ENCODE measurements at regions not wholly inside any gene's neighbourhood (a gene's known extent, or its start where the extent isn't known, plus 50 kb on each side); places are given as distances from the start of the nearest gene placed in this dataset.

DNA sequence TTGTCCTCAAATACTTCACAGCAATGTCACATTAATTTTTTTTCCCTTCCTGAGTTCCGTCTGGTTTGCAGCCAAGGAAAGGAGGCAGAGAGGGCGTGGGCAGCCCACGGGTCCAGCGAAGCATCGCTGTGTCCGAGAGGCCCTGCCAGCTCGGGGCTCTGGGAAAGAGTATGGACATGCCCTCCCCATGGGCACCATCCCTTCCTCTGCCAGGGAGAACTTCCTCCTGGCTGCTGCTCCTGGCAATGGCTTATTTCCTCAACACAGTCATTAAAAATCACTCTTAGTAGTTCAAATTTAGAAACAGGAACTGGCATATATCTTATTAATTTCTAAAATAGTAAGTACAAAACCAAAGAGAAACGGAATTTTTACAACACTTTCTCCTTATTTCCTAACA is 115.4 kb downstream of the RIPK4 start:
- no peak for DNase-seq

DNA sequence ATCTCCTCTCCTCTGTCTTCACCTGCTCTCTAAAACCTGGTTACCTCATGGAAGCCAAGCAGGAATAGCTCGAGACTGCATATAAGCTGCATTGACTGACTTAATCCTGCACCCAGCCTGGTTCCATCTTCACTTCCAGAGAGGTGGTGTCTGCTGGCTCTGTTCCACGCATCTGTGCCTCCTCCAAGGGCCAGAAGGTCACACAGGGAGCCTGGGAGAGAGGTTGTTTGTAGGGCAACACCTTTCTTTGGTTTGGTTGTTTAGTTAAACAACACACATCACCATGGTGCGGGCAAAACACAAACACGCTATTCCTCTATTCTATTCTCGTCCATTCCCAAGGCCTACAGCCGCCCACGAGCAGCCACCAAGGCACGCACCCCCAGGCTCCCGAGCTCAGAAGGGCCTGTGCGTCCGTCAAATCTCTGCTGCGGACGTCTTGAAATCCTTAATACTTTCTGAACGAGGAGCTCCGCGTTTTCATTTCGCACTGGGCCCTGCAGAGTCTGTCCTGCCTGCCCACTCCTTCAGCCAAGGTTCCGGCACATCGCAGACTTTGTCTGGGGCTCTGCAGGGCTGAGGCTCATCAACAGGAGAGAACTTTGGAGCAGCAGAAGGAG is 116.2 kb downstream of the RIPK4 start:
- no peak for DNase-seq

DNA sequence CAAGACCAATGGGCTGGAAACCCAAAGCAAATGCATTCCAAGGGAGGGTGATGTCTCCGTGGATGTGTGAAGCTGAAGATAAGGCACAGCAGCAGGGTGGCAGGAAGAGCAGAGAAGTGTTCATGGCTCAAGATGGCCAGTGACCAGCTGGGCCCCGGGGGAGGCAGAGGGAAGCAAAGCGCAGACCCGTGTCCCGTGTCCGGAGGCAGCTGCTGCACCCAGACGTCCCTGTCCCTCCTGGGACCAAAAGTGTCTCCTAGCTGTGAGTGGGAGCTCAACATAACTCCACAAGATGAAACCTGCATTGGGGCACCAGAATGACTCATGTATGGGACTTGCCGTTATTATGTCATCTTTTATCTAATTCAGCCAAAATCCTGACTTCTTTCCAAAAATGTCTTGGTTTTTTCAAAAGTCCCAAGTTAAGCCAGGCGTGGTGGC is 118.2 kb downstream of the RIPK4 start:
- peak; percentile 54 for DNase-seq

- no peak for DNase-seq
Observed at GRCh38 chr21:41647806-41648561, 118.9 kb downstream of the RIPK4 start.

GRCh38 chr21:41643246-41643966 is 123.4 kb downstream of the RIPK4 start:
- DNase-seq = peak; percentile 69

GRCh38 chr21:41641821-41642701 is 124.8 kb downstream of the RIPK4 start:
- DNase-seq = peak; percentile 95

GRCh38 chr21:41641510-41641815 is 125.4 kb downstream of the RIPK4 start:
- no peak for DNase-seq

DNA sequence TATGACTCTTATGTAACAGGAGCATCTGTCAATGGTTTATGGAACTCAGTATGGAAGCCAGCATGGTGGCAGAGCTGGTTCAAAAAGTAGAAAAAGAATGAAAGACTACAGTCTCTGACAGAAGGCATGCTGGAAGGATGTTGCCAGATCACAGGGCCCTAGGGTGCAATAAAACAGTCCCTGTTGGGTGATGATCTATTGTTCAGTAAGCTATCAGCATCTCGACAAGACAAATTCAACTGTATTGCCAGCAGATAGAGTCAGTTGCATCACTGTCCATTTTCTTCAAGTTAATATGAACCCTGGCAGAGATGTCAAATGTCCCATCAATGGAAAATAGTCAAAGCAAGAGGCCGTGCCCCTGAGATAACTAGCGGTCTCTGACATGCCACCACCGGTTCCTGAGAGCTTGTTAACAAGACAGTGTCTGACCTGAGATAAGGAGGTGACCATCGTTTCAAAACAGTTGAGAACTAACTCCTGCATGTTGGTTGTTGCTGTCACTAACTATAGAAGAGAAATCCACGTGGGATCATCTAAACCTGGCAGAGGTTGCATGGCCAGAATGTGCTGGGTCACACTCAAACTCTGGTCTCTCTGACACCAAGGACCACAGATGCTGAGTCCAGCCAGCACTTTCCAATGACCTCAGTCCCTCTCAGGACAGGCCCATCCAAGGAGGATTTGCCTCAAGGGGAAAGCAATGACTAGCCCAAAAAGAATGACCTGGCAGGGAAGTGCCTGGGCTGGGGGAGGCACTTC is 125.9 kb downstream of the RIPK4 start:
- peak; percentile 62 for DNase-seq

GRCh38 chr21:41639766-41640165 is 127.1 kb downstream of the RIPK4 start:
- no peak for DNase-seq

DNA sequence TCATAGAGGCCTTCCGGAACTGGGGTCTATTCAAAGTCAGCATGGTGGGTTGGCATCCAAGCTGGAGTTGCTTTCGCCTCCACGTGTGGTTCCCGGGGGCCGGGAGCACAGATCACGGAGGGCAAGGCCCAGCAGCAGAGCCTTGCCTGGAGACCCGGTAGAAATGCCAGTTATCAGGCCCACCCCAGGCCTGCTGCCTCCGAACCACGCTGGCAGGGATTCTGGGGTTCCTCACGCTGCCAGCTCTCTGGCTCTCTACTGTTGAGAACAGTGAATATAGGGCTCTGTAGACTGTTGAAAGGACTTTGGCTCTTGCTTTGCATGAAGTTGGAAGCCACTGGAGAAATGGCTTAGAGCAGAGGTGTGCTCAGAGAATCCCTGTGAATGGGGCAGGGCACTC is 127.5 kb downstream of the RIPK4 start:
- no peak for DNase-seq

- no peak for DNase-seq
Observed at GRCh38 chr21:41638201-41638790, 128.6 kb downstream of the RIPK4 start.

- no peak for DNase-seq
Observed at GRCh38 chr21:41636636-41637630, 129.0 kb upstream of the TMPRSS2 start.

- DNase-seq = no peak
Observed at GRCh38 chr21:41635874-41636273, 127.9 kb upstream of the TMPRSS2 start.

DNA sequence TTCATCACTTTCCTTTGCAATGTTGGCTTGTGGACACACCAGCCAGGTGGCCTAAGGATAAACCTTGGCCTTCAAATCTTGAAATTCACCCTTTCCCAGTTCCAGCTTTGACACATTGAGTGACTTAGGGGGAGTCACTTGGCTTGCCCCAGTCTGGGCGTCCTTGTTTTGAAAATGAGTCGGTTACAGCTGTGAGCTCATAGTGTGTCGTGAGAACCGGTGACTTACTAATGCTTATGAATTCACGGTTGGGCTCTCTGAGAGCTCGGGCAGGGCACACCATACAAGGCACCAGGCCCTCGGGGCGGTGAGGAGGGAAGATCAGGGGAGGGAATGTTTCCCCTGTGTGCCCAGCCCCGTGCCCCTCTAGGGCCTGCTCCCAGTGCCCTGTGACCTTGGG is 126.9 kb upstream of the TMPRSS2 start:
- DNase-seq = peak; percentile 44

DNA sequence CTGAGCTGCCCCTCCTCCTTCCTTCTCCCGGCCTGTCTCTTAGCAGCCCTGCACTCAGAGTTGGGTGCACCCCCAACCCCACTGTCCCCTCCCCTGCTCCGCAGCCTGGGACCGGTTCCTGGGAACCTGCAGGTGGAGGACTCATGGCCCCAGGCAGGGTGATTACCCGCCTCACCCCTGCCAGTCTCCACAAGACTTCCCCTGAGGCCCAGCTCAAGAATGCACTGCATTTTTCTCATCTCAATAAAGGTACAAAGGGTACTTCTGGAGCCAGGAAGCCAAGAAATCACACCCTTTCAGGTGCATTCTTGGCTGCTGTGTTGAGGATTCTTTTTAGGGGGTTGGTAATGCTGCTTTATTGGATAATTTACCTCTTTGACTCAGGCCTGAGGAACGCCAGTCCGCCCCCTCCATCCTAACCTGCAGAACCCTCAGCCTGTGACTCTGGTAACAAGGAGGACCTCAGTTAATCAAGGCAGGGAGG is 126.3 kb upstream of the TMPRSS2 start:
- DNase-seq = no peak

DNA sequence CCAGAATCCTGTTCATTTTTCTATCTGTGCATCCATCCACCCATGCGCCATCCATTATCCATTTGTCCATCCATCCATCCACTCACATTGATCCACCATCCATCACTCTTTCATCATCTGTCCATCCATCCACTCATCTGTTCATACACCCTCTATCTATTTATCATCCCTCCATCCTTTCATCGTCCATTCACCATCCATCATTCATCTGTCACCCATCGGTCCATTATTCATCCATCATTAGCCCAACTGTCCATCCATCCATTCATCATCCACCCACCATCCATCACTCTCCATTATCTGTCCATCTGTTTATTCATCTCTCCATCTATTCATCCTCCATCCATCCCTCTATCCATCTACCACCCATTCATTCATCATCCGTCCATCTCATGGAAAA is 125.7 kb upstream of the TMPRSS2 start:
- no peak for DNase-seq

GRCh38 chr21:41632748-41633475 is 125.0 kb upstream of the TMPRSS2 start:
- DNase-seq = no peak

GRCh38 chr21:41631564-41632461 is 123.9 kb upstream of the TMPRSS2 start:
- peak; percentile 69 for DNase-seq

DNA sequence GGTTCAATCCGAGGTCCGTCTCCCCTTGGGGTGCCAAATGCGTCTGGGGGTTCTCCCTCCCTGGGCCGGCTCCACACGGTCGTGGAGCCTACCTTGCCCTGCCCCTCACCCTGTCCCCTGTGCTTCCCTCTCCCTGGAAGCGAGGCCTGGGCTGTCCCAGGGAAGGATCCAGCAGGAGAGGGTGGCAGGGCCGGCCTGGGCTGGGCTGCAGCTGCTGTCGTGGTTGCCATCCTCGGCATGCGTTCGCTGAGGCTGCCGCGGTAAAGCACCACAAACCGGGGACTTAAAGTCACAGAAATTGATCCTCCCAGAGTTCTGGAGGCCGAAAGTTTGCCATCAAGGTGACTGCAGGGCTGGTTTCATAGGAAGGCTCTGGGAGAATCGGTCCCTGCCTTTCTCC is 123.0 kb upstream of the TMPRSS2 start:
- no peak for DNase-seq

Data from fibroblast of upper back skin (primary cell).